SK-N-SH treated with all-trans-retinoic acid at 6 μM for 48 hours (cell line): ENCODE measurements at regions not wholly inside any gene's neighbourhood (a gene's known extent, or its start where the extent isn't known, plus 50 kb on each side); places are given as distances from the start of the nearest gene placed in this dataset.

ENCODE experiments used
- ATAC-seq: fragments of 200-7000 bp; cut with Tn5 transposase; 3 replicates; pipeline ENCODE4 v1.9.1; 2020; ENCODE audit warnings: mild to moderate bottlenecking, moderate library complexity
- ARNTL ChIP-seq: fragments of 450-650 bp; formaldehyde crosslinking; IDR thresholded peaks from 2 replicates; pipeline ENCODE4 v1.5.0; 2020; ENCODE audit warnings: low read depth, mild to moderate bottlenecking, moderate library complexity, borderline replicate concordance
- BACH2 ChIP-seq: fragments of 250-450 bp; sonication (Bioruptor Pico); IDR thresholded peaks from 2 replicates; pipeline ENCODE4 v1.9.0; 2021; ENCODE audit warnings: mild to moderate bottlenecking, borderline replicate concordance
- CSDC2 ChIP-seq: fragments of 250-450 bp; sonication (Bioruptor Pico); IDR thresholded peaks from 2 replicates; pipeline ENCODE4 v1.5.0; 2020; ENCODE audit warnings: mild to moderate bottlenecking, moderate library complexity
- ESRRG ChIP-seq: fragments of 250-450 bp; sonication (Bioruptor Pico); IDR thresholded peaks from 2 replicates; pipeline ENCODE4 v1.6.1; 2021; ENCODE audit warnings: mild to moderate bottlenecking
- GLIS3 ChIP-seq: fragments of 250-450 bp; sonication (Bioruptor Pico); IDR thresholded peaks from 2 replicates; pipeline ENCODE4 v1.5.0; 2020; ENCODE audit warnings: mild to moderate bottlenecking, moderate library complexity
- ISL1 ChIP-seq: fragments of 250-450 bp; sonication (Bioruptor Pico); IDR thresholded peaks from 2 replicates; pipeline ENCODE4 v2.1.2; 2022; ENCODE audit warnings: mild to moderate bottlenecking, moderate library complexity
- OSR1 ChIP-seq: fragments of 250-450 bp; sonication (Bioruptor Pico); IDR thresholded peaks from 2 replicates; pipeline ENCODE4 v1.8.0; 2022; ENCODE audit warnings: moderate library complexity, mild to moderate bottlenecking, inconsistent platforms
- PPARA ChIP-seq: fragments of 250-450 bp; sonication (Bioruptor Pico); IDR thresholded peaks from 2 replicates; pipeline ENCODE4 v1.5.0; 2020; ENCODE audit warnings: mild to moderate bottlenecking, borderline replicate concordance
- RARB ChIP-seq: fragments of 250-450 bp; sonication (Bioruptor Pico); IDR thresholded peaks from 2 replicates; pipeline ENCODE4 v1.8.0; 2021; ENCODE audit warnings: mild to moderate bottlenecking, moderate library complexity
- SNAI2 ChIP-seq: fragments of 250-450 bp; sonication (Bioruptor Pico); IDR thresholded peaks from 2 replicates; pipeline ENCODE4 v1.5.0; 2020; ENCODE audit warnings: mild to moderate bottlenecking, moderate library complexity
- TCF4 ChIP-seq: fragments of 250-450 bp; sonication (Bioruptor Pico); IDR thresholded peaks from 2 replicates; pipeline ENCODE4 v1.8.0; 2021; ENCODE audit warnings: mild to moderate bottlenecking, moderate library complexity, borderline replicate concordance
- TOX ChIP-seq: fragments of 250-450 bp; sonication (Bioruptor Pico); IDR thresholded peaks from 2 replicates; pipeline ENCODE4 v1.8.0; 2021; ENCODE audit warnings: mild to moderate bottlenecking, moderate library complexity, borderline replicate concordance
- ZC3H10 ChIP-seq: fragments of 250-450 bp; sonication (Bioruptor Pico); IDR thresholded peaks from 2 replicates; pipeline ENCODE4 v1.5.1; 2021; ENCODE audit warnings: mild to moderate bottlenecking, moderate library complexity
- ZFP3 ChIP-seq: fragments of 250-450 bp; sonication (Bioruptor Pico); IDR thresholded peaks from 2 replicates; pipeline ENCODE4 v1.5.0; 2020; ENCODE audit warnings: mild to moderate bottlenecking, moderate library complexity
- ZFP30 ChIP-seq: fragments of 450-650 bp; formaldehyde crosslinking; IDR thresholded peaks from 2 replicates; pipeline ENCODE4 v1.5.0; 2022; ENCODE audit warnings: mild to moderate bottlenecking, moderate library complexity
- ZNF565 ChIP-seq: fragments of 450-650 bp; formaldehyde crosslinking; conservative IDR thresholded peaks from 2 replicates; pipeline ENCODE4 v1.5.0; 2020; ENCODE audit warnings: low read depth, mild to moderate bottlenecking, moderate library complexity
- ZNF70 ChIP-seq: fragments of 450-650 bp; formaldehyde crosslinking; IDR thresholded peaks from 2 replicates; pipeline ENCODE4 v1.5.0; 2020; ENCODE audit warnings: mild to moderate bottlenecking, moderate library complexity
- ZNF8 ChIP-seq: fragments of 450-650 bp; formaldehyde crosslinking; IDR thresholded peaks from 2 replicates; pipeline ENCODE4 v1.5.0; 2020; ENCODE audit warnings: mild to moderate bottlenecking, moderate library complexity
- TF ChIP-seq, protein P1 (sequence below): fragments of 250-450 bp; sonication (Bioruptor Pico); IDR thresholded peaks from 2 replicates; pipeline ENCODE4 v1.5.0; 2020; ENCODE audit warnings: mild to moderate bottlenecking, moderate library complexity
- TF ChIP-seq, protein P2 (sequence below): fragments of 250-450 bp; sonication (Bioruptor Pico); IDR thresholded peaks from 2 replicates; pipeline ENCODE4 v1.8.0; 2020; ENCODE audit warnings: mild to moderate bottlenecking, moderate library complexity, borderline replicate concordance
- TF ChIP-seq, protein P3 (sequence below): fragments of 250-450 bp; sonication (Bioruptor Pico); IDR thresholded peaks from 2 replicates; pipeline ENCODE4 v1.8.0; 2021; ENCODE audit warnings: low read depth, mild to moderate bottlenecking, moderate library complexity, borderline replicate concordance
- TF ChIP-seq, protein P4 (sequence below): fragments of 250-450 bp; sonication (Bioruptor Pico); IDR thresholded peaks from 2 replicates; pipeline ENCODE4 v1.5.1; 2020; ENCODE audit warnings: low read depth, mild to moderate bottlenecking, moderate library complexity
- TF ChIP-seq, protein P5 (sequence below): fragments of 250-450 bp; sonication (Bioruptor Pico); IDR thresholded peaks from 2 replicates; pipeline ENCODE4 v1.5.1; 2021; ENCODE audit warnings: mild to moderate bottlenecking, moderate library complexity

DNA sequence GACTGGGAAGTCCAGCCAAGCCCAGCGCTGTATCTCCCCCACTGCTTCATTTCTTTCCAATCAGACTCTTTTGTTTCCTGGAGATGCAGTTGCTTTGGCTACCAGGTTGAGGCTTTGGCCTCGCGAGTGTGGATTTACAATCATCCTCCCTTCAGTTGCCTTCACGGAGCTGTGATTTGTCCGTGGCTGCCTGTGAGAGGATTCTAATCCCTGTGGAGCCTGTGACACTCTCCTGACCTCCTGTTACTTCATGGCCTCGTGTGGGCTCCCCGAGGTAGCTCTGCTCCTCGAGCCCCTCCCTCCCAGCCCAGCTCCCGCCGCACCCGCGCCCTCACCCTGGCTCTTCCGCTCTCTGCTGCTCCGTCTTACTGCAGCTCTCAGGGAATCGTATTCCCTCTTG is 107.2 kb upstream of the STC2 start:
- TF ChIP-seq ESRRG (CRISPR knock-in tag): no peak
- TF ChIP-seq RARB (CRISPR knock-in tag): no peak
- no peak for TF ChIP-seq ZFP3 (CRISPR knock-in tag)
- TF ChIP-seq, protein P1, sequence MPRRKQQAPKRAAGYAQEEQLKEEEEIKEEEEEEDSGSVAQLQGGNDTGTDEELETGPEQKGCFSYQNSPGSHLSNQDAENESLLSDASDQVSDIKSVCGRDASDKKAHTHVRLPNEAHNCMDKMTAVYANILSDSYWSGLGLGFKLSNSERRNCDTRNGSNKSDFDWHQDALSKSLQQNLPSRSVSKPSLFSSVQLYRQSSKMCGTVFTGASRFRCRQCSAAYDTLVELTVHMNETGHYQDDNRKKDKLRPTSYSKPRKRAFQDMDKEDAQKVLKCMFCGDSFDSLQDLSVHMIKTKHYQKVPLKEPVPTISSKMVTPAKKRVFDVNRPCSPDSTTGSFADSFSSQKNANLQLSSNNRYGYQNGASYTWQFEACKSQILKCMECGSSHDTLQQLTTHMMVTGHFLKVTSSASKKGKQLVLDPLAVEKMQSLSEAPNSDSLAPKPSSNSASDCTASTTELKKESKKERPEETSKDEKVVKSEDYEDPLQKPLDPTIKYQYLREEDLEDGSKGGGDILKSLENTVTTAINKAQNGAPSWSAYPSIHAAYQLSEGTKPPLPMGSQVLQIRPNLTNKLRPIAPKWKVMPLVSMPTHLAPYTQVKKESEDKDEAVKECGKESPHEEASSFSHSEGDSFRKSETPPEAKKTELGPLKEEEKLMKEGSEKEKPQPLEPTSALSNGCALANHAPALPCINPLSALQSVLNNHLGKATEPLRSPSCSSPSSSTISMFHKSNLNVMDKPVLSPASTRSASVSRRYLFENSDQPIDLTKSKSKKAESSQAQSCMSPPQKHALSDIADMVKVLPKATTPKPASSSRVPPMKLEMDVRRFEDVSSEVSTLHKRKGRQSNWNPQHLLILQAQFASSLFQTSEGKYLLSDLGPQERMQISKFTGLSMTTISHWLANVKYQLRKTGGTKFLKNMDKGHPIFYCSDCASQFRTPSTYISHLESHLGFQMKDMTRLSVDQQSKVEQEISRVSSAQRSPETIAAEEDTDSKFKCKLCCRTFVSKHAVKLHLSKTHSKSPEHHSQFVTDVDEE: no peak
- TF ChIP-seq ZNF565 (CRISPR knock-in tag): no peak
- TF ChIP-seq, all 23 proteins: peak for 0

DNA sequence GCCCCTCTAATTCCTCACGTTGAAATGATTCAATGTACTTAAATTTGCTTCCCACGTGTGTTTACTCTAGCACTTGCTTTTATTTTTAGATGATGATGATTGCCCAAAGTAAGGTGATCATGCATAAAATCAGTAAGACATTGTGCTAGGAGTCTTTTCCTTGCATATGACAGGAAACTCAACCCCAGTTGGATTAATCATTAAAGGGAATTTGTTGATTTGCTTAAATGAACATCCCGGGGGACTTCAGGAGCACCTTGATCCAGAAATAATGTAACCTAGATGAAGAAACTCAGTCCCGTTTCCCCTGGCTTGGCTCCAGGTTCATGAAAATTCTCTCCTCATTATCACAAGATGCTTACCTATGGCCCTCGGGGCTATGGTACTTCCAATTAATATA is 106.1 kb upstream of the STC2 start:
- TF ChIP-seq PPARA (CRISPR knock-in tag) (no peak), CSDC2 (CRISPR knock-in tag) (no peak), TCF4 (CRISPR knock-in tag) (no peak), GLIS3 (CRISPR knock-in tag) (no peak), ZFP3 (CRISPR knock-in tag) (no peak), ZFP30 (CRISPR knock-in tag) (no peak), RARB (CRISPR knock-in tag) (no peak), ISL1 (CRISPR knock-in tag) (no peak), OSR1 (CRISPR knock-in tag) (no peak), ESRRG (CRISPR knock-in tag) (no peak), ZNF70 (CRISPR knock-in tag) (no peak), SNAI2 (CRISPR knock-in tag) (no peak), TOX (CRISPR knock-in tag) (no peak), ARNTL (CRISPR knock-in tag) (no peak)
- TF ChIP-seq, protein P2, sequence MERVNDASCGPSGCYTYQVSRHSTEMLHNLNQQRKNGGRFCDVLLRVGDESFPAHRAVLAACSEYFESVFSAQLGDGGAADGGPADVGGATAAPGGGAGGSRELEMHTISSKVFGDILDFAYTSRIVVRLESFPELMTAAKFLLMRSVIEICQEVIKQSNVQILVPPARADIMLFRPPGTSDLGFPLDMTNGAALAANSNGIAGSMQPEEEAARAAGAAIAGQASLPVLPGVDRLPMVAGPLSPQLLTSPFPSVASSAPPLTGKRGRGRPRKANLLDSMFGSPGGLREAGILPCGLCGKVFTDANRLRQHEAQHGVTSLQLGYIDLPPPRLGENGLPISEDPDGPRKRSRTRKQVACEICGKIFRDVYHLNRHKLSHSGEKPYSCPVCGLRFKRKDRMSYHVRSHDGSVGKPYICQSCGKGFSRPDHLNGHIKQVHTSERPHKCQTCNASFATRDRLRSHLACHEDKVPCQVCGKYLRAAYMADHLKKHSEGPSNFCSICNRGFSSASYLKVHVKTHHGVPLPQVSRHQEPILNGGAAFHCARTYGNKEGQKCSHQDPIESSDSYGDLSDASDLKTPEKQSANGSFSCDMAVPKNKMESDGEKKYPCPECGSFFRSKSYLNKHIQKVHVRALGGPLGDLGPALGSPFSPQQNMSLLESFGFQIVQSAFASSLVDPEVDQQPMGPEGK: no peak
- TF ChIP-seq, protein P3, sequence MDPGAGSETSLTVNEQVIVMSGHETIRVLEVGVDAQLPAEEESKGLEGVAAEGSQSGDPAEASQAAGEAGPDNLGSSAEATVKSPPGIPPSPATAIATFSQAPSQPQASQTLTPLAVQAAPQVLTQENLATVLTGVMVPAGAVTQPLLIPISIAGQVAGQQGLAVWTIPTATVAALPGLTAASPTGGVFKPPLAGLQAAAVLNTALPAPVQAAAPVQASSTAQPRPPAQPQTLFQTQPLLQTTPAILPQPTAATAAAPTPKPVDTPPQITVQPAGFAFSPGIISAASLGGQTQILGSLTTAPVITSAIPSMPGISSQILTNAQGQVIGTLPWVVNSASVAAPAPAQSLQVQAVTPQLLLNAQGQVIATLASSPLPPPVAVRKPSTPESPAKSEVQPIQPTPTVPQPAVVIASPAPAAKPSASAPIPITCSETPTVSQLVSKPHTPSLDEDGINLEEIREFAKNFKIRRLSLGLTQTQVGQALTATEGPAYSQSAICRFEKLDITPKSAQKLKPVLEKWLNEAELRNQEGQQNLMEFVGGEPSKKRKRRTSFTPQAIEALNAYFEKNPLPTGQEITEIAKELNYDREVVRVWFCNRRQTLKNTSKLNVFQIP (CRISPR knock-in tag): no peak
- TF ChIP-seq, protein P4, sequence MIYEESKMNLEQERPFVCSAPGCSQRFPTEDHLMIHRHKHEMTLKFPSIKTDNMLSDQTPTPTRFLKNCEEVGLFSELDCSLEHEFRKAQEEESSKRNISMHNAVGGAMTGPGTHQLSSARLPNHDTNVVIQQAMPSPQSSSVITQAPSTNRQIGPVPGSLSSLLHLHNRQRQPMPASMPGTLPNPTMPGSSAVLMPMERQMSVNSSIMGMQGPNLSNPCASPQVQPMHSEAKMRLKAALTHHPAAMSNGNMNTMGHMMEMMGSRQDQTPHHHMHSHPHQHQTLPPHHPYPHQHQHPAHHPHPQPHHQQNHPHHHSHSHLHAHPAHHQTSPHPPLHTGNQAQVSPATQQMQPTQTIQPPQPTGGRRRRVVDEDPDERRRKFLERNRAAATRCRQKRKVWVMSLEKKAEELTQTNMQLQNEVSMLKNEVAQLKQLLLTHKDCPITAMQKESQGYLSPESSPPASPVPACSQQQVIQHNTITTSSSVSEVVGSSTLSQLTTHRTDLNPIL (CRISPR knock-in tag): no peak
- TF ChIP-seq, all 23 proteins: peak for 0
- ATAC-seq: no peak

More for the DNA sequence above, 107.2 kb upstream of the STC2 start:
- no peak for ATAC-seq

DNA sequence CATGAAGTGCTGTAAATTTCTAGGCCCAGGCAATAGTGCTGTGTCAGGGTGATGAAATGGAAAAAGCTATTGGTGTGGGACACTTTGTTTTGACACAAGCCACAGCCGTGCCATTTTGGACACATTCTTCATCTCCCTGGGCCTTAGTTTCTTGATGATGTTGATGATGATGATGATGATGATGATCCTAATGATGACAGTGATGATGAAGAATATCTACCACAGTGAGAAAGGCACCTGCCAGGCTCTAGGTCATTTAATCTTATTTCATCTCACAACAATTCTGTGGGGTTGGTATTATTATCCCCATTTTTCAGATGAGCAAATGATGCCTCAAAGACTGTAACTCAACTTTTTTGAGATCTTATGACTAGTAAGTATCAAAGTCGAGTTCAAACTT is 102.2 kb upstream of the STC2 start:
- no peak for ATAC-seq
- TF ChIP-seq ARNTL (CRISPR knock-in tag) (no peak), BACH2 (no peak), CSDC2 (CRISPR knock-in tag) (no peak), ZFP30 (CRISPR knock-in tag) (no peak), ESRRG (CRISPR knock-in tag) (no peak), GLIS3 (CRISPR knock-in tag) (no peak), OSR1 (CRISPR knock-in tag) (no peak), ZNF8 (CRISPR knock-in tag) (no peak), ZC3H10 (no peak)
- TF ChIP-seq, protein P2: no peak
- TF ChIP-seq, protein P4 (CRISPR knock-in tag): no peak
- TF ChIP-seq, protein P1: no peak
- TF ChIP-seq, protein P5, sequence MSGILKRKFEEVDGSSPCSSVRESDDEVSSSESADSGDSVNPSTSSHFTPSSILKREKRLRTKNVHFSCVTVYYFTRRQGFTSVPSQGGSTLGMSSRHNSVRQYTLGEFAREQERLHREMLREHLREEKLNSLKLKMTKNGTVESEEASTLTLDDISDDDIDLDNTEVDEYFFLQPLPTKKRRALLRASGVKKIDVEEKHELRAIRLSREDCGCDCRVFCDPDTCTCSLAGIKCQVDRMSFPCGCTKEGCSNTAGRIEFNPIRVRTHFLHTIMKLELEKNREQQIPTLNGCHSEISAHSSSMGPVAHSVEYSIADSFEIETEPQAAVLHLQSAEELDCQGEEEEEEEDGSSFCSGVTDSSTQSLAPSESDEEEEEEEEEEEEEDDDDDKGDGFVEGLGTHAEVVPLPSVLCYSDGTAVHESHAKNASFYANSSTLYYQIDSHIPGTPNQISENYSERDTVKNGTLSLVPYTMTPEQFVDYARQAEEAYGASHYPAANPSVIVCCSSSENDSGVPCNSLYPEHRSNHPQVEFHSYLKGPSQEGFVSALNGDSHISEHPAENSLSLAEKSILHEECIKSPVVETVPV (CRISPR knock-in tag): no peak
